HG03108 (cell line): ENCODE measurements at regions not wholly inside any gene's neighbourhood (a gene's known extent, or its start where the extent isn't known, plus 50 kb on each side); places are given as distances from the start of the nearest gene placed in this dataset.

Source experiments
- ATAC-seq: cut with Tn5 transposase; IDR thresholded peaks from one replicate; pipeline ENCODE4 v1.9.1; 2021; ENCODE audit warnings: moderate library complexity; ENCODE audit not compliant: unreplicated experiment

DNA sequence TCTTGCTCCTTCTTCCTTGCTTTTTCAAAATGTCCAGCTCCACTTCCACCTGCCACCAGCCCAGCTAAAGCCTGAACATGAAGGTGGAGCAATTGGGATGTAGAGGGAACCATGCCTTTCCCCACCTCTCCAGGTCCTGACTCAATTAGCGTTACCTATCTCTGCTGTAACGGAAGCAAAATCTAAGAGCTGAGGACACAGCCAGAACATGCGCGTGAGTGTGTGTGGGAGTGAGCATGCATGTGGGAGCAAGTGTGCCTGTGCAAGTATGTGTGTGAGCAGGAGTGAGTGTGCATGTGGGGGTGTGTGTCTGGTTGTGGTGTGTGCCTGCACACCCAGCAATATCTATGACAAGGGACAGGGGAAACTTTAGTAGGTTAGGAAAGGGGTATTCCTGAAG, 364.5 kb downstream of the MID1IP1 start:
- no peak for ATAC-seq

DNA sequence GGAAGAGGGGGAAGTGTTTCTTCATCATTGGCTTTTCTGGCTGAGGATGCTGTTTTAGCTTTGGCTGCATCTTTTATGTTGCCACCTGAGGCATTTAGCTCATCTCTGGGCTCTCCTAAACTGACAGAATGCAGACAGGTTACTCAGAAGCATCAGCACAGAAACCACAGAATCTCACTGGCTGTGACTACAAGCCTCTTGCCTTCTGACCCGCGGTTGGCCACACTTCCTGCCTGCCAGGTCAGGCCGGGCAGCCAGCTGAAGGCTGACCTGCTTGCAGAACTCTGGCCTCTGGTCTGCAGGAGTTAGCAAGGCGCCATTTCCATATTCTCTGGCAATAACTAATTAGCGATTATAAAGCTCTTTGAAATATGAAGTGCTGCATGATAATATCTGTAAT, 366.5 kb downstream of the MID1IP1 start:
- peak; percentile 84 for ATAC-seq

DNA sequence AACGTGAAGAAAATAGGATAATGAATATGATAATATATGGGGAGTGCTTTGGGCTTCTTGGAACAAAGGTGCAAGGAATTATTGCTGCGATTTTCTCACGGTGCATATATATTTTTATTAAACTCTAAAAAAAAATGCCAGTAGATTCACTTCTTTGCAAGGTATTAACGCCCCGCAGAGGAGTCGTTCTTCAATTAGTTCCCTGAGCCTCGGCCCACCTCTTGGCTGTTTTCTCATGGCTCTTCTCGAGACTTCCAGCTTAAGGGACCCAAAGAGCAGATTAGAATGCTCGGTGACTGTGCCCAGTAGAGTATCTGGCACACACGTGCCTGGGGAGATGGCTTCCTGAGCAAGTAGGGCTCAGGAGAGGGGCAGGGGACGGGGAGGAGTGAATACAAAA, 367.4 kb downstream of the MID1IP1 start:
- ATAC-seq = no peak

DNA sequence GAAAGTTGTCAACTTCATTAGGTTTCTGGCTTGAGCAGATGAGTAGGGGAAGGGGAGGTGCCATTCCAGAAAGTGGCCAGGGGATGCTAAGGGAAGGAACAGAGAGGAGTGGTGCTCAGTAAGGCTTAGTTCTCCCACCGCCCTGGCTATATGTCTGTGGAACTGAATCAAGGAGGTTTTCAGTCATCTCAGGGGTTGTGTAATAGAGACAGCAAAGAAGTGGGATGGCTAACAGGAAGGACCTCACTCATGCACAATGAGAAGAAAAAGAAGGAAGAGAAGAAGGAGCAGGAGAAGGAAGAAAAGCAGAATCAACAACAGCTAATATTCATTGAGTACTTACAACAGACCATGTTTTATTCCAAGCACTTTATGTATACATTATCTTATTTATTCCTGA, 368.7 kb downstream of the MID1IP1 start:
- no peak for ATAC-seq

DNA sequence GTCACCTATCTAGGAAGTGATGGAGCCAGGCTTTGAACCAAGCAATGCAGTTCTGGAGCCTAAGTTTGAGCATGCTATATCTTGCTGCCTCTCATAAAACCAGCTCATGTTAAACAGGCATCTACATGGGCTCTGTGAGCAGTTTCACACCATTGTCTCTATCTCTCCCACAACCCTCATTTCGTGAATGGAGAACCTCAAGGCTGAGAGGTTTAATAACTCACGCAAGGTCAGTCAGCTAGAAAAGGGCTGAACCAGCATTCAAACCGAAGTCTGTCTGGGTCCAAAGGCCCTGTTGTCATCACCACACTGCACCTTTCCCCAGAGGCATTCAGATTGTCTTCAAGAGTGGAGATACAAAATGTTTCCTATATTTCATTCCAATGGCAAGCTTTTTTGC, 369.2 kb downstream of the MID1IP1 start:
- ATAC-seq = no peak

DNA sequence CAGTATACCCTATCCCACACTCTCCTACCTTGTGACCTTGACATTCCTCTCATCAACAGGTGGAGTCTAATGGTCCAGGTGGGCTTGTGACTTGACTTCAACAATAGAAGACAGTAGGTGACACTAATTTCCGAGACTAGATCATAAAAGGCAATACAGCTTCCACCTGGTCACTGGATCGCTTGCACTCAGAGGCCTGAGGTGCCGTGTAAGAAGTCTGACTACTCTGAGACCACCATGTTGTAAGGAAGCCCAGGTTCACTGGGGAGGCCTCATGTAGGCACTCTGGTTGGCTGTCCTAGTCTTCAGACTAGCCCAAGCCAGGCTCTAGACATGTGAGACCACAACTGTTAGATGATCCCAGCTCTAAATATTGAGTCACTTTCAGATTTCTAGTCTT, 370.4 kb downstream of the MID1IP1 start:
- no peak for ATAC-seq

DNA sequence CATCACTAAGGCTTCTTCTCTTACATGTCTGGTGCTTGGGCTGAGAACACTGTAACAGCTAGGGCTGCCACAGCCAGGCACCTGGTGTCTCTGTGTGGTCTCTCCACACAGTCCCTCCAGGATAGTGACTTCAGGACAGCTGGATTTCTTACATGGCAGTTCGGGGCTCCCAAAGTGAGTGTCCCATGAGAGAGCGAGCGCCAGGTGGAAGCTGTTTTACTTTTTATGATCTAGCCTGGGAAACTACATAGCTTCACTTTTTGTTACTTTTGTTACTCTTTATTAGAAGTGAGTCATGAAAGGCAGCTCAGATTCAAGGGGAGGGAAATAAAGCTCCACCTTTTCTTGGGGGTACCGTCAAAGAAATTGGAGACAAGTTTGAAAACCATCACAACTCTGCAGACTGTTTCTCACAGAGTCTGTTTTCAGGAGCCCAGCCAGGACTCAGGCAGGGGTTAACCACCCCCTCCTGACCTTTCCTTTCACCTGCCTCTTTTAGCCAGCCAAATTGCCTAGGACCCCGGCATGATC, 373.0 kb downstream of the MID1IP1 start:
- no peak for ATAC-seq

DNA sequence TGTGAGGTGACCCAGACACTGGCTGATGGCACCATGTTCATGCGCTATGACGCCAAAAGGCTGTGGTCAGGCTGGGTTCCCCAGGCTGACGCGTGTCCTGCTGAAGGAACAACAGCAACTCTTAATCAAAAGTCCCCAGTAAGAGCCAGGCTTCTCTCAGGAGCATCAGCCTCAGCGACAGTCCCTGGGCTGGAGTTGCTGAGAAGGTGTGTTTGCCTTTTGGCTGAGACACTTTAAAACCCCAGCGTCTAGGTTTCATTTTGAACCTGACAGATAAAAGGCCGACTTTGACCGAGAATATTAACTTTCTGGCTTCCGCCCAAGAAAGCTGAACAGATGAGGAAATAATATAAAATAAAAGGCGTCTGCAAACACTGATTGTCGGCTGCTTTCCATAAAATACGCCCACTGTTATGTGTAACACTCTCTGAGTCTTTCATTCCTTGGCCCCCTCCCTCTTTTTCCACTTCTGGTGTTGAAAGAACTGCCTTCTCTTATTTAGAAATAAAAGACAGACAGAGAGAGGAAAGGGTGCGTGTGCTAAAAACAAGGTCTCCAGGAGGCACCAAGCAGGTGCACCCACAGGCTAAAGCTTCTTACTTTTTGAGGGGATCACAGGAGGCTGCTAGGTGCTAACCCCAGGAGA, 373.6 kb downstream of the MID1IP1 start:
- ATAC-seq = peak; percentile 47

DNA sequence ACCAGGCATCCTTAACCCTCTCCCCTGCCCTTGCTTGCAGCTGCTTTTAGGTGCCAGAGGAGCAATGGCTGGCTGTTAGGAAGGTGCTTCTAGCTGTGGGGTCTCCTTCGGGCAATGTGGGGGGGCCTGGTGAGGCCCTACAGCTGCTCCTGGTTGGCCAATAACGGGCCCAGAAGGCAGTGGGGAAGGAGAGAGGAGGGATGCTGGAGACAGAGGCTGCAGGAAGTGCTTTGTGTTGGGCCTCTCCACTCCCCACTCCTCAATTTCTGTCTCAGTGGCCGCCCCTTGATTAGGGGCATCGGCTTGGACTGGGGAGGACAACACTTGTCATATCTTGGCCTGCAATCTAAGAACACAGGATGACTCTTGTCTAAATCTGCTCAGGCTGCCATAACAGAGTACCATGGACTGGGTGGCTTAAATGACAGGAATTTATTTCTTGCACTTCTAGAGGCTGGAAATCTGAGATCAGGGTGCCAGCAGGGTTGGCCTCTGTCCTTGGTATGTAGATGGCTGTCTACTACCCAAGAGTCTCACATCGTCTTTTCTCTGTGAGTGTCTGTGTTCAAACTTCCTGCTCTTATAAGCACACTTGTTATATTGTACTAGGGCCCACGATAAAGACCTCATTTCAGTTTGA, 374.3 kb downstream of the MID1IP1 start:
- ATAC-seq = no peak

DNA sequence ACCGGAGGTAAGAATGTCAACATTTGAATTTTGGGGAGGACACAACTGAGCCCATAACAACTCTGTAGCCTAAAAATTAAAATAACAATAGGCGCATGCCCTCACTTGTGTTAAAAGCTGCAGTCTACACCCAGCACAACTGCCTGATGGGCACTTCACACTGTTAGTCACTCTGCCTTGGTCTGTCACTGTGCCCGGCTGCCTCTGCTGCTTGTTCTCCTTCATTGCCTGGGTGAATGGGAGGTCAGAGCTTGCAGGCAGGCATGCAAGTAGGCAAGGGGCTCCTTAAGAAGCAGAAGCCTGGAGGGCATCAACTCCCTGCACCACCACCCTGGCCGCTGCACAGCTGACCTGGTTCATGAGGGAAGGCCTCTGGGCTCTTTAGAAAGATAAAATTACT, 374.8 kb downstream of the MID1IP1 start:
- no peak for ATAC-seq

DNA sequence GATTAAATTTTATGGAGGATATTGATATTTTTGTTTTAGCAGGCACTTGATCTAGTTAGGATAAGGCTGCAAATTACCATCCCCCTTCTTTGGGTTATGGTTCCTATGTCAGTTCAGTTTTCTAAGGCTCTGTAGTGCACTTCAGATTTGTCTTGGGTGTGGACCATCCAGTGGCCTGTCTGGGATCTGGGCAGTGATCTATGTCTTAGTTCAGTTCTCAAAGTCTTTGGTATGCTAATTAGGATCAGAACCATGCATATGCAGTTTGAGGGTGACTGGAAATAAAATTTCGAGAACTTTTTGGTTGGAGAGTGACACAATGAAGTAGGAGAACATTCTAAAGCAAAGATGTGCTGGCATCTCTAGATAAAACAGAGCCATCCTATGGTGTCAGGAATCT, 388.2 kb downstream of the MID1IP1 start:
- ATAC-seq = no peak

DNA sequence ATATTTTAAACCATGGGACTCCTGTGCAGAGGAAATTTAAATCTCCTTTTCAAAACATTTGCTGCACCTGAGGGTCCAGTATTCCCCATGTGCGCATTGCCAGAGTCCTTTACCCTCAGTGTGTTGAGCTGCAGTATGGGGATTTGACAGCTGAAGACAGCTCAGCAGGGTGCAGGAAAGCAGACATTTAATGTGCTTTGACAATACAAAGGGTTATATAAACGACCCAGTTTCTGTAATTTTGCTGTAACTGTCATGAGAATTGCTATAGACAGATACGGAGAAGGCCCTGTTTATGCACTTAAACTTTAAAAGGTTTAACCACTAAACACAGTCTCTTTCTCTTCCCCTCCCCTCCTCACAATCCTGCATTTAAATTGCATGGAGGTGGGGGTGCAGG, 393.4 kb downstream of the MID1IP1 start:
- ATAC-seq = no peak

DNA sequence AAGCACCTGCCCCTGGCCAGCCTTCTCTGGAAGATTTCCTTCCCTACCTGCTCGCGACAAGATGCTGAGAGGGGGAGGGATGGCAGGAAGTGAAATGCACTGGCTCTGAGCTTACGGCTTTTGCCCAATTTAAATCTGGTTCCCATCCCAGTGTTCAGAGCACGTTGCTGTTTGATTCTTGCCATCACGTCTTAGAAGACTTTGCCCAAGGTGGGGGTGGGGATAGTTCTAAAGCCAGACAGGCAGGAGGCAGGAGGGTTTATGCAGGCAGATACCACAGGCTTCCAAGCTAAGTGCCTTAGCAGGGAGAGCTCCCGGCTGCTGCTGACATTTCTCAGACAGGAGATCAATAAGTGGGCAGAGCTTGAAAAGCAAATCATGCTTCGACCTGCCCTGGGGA, 393.9 kb downstream of the MID1IP1 start:
- ATAC-seq = no peak

DNA sequence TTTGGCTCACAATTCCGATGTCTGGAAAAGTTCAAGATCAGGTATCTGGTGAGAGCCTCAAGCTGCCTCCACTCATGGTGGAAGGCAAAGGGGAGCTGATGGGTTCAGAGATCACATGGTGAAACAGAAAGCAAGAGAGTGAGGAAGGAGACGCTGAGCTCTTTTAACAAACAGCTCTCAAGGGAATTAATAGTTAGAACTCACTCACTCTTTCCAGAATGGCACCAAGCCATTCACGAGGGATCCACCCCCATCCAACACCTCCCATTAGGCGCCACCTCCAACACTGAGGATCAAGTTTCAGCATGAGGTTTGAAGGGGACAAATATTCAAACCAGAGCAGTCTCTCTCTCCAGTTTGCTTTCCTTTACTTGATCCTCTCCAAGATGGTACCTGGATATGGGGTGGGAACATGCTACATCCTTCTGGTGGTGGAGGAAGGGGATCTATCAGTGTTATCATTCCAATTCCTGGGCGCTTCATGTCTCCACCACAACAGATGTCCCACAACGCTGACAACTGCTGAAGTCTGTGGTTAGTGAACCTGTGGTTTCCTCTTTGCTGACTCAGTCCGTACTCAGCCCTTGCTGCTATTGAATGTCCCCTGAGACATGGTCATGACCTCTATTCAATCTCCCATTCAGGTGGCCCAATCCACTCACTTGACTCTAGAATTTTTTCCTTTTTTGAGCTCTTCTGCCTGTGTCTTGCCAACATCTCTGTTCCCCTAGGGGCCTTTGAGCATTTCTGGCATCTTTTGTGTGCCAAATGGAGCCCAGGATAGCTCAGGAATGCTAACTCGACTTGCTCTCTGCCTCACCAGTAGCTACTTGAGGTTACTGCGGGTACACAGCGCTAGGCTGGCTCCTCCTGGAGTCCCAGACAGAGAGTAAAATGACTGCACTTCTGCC, 395.2 kb downstream of the MID1IP1 start:
- peak; percentile 91 for ATAC-seq

DNA sequence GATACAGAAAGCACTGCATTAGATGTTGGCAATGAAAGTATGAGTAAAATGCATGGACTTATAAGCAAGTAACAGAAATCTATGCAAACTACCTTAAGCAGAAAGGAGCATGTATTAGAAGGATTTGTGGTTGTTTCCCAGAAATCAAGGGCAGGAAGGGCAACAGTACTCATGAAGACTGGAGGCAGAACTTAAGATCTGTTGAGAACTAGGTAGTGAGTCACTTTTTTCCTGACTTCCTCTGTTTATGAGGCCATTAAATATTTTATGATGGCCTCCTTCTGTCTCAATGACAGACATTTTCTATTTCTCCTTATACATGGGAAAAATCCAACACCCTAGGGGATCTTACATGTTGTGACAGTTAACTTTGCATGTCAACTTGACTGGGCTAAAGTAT, 398.2 kb downstream of the MID1IP1 start:
- no peak for ATAC-seq

DNA sequence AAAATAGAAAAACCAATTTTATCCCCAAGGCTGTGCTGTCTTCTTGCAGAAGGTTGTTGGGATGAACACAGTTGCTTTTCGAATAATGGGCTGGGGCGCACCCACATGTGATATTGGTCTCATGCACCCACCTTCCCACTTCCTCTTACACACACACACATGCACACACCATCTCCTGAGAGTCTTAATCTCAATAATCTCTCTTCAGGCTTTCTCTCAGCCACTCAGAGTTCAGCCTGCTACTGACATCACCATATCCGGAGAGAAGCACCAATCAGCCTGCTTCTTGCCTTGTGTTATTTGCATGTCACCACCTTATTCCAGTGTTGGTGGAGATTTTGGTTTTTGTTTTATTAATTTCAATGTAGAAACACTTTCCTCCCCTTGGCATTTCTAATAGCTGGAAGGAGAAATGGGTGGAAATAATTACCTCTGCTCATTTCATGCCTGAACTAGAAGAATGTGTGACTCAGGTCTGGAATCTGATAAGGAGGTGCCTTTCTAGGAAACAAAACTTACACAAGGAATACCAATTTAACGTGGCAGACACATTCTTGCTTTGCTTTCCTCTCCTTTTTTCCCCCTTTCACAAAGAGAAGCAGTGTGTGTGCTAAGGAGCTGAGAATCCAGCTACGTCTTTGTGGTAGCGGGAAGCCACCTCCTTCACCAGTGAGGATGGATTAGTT, 400.2 kb downstream of the MID1IP1 start:
- ATAC-seq = no peak

DNA sequence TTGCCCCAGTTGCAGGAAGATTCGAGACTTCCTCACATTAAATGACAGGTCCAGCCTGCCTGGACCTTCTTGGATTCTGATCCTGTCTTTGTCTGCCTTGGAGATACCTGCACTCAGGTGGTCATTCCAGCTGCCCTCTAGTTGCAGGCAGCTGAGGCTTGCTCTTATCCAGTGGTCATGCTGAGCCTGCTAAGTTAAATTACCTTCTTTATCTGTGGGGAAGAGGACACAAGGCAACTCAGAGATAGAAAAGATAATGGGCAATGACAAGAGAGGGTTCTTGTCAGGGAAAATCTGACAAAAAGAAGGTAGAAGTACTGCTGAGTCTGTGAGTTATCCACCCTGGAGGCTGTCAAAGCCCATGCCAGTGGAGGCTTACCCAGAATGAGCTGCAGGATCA, 401.4 kb downstream of the MID1IP1 start:
- no peak for ATAC-seq

DNA sequence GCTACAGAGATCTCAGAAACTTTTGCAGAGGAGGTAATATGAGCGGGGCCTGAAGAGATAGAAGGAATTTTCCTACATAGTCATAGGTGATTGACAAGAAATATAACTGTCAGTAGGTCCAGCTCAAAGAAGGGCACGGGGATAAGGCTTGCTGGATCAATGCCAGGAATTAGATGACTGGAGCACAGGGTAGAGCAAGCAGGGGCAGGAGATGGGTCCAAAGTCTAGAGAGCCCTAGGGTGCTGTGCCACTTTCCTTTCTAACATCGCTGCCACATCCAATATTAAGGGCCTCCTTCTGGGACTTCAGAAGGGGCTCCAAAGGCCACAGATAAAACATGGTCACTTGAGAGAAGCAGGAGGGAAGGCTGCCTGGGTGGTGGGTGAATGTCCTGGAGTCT, 402.2 kb downstream of the MID1IP1 start:
- no peak for ATAC-seq

DNA sequence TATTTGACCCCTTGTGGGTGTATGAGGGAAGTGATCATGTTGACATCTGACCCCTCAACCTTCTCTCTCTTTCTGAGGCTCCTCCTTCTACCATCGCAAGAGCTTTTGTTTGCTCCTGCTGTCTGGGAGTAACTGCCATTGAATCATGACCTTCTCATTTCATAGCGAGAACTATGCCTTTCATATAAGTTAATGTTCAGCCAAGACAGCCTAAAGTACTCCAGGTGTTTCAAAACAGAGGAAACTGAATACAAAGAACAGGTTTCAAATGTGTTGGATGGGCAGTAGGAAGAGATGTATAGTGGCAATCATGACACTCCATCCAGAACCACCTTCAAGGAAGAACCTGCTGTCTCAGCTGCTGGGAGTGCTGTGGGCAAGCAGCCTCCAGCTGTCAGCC, 403.1 kb downstream of the MID1IP1 start:
- peak; percentile 25 for ATAC-seq

DNA sequence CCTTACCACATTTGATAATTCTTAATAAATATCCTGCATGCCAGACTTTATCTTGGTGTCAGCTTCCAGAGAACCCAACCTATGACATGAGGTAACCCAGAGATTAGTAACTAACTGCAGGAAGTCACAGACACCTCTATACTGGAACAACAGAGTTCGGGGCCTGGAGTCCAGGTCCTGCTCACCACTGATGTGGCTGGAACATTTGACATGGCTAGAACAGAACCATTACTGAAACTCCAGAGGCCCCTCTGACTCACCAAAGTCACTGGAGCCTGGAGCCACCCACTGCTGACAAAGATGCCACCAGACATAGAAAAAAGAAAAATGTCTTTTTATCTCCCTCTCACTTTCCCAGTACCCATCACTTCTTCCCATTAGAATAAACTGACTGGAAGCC, 403.7 kb downstream of the MID1IP1 start:
- peak; percentile 56 for ATAC-seq

DNA sequence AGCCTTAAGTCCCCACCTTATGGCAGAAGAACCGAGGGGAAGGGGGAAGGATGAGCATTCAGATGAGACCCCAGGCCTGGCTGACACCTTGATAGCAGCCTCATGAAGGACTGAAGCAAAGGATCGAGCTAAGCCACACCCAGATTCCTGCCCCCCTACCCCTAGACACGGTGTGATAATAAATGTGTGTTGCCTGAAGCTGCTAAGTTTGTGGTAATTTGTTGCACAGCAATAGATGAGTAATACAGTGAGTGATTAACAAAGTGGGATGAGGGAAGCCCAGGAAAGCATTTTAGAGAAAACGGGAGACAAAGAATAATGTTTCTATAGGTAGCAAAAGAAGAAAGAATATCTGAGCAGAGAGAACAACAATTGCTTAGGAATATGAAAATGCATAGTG, 404.2 kb downstream of the MID1IP1 start:
- no peak for ATAC-seq
